PC-9 (cell line): ENCODE measurements at regions not wholly inside any gene's neighbourhood (a gene's known extent, or its start where the extent isn't known, plus 50 kb on each side); places are given as distances from the start of the nearest gene placed in this dataset.

Experiments
- BruUV-seq: library from RNA; stranded (reverse); fragments of 400-500 nt; replicated peaks from 2 replicates; lab custom pipeline; 2021; lab: Mats Ljungman, UMichigan
- CTCF ChIA-PET: fragments of 300-600 bp; sonication (Branson Sonifier 250); formaldehyde crosslinking; loops from one replicate; lab custom pipeline; 2022; ENCODE audit warnings: antibody characterized with exemption; lab: Charles Lee
- POLR2A ChIA-PET: fragments of 300-600 bp; sonication (Branson Sonifier 250); formaldehyde crosslinking; loops from one replicate; lab custom pipeline; 2022; ENCODE audit warnings: antibody characterized with exemption; ENCODE audit not compliant: unreplicated experiment; lab: Charles Lee
- DNase-seq, 2 experiments: peaks; one replicate each; pipeline versions ENCODE4 v3.0.0 to v3.0.0-alpha.2; 2015 to 2022; ENCODE audit warnings: mixed read lengths in 1 of 2
- H2AFZ ChIP-seq: fragments of 200-600 bp; sonication (generic); 2 replicates; pipeline ENCODE4 v1.8.1; 2017; ENCODE audit warnings: antibody characterized with exemption
- H3F3A ChIP-seq: fragments of 200-600 bp; sonication (generic); 2 replicates; pipeline ENCODE4 v1.8.1; 2017; ENCODE audit warnings: antibody characterized with exemption, mild to moderate bottlenecking, low read depth; ENCODE audit not compliant: insufficient read depth
- H3K27ac ChIP-seq: fragments of 200-600 bp; sonication (generic); 2 replicates; pipeline ENCODE4 v1.6.1; 2016; ENCODE audit warnings: mixed run types
- H3K27me3 ChIP-seq: fragments of 200-600 bp; sonication (generic); 2 replicates; pipeline ENCODE4 v1.6.1; 2016; ENCODE audit warnings: low read depth, mixed run types; ENCODE audit not compliant: insufficient read depth
- H3K36me3 ChIP-seq: fragments of 200-600 bp; sonication (generic); 2 replicates; pipeline ENCODE4 v1.6.1; 2016; ENCODE audit warnings: low read depth, mixed run types
- H3K4me1 ChIP-seq: fragments of 200-600 bp; sonication (generic); replicated peaks from 2 replicates; pipeline ENCODE4 v1.6.1; 2016; ENCODE audit warnings: mixed run types; ENCODE audit not compliant: insufficient read depth
- H3K4me2 ChIP-seq: fragments of 200-600 bp; sonication (generic); 2 replicates; pipeline ENCODE4 v1.6.1; 2017; ENCODE audit warnings: mixed run types
- H3K4me3 ChIP-seq: fragments of 200-600 bp; sonication (generic); 2 replicates; pipeline ENCODE4 v1.6.1; 2016; ENCODE audit warnings: mixed run types
- H3K79me2 ChIP-seq: fragments of 200-600 bp; sonication (generic); 2 replicates; pipeline ENCODE4 v1.6.1; 2017; ENCODE audit warnings: low read depth, mixed run types
- H3K9me2 ChIP-seq: fragments of 200-600 bp; sonication (generic); 2 replicates; pipeline ENCODE4 v1.8.1; 2017; ENCODE audit warnings: mild to moderate bottlenecking; ENCODE audit not compliant: insufficient read depth
- H3K9me3 ChIP-seq: fragments of 200-600 bp; sonication (generic); 2 replicates; pipeline ENCODE4 v1.8.1; 2016; ENCODE audit warnings: low read depth; ENCODE audit not compliant: insufficient read depth
- H4K20me1 ChIP-seq: fragments of 200-600 bp; sonication (generic); 2 replicates; pipeline ENCODE4 v1.8.1; 2017; ENCODE audit not compliant: insufficient read depth
- EZH2 ChIP-seq: fragments of 200-600 bp; sonication (generic); IDR thresholded peaks from 2 replicates; pipeline ENCODE4 v1.8.0; 2017; ENCODE audit warnings: antibody characterized with exemption, low read depth
- intact Hi-C: fragments of 100-400 bp; cut with micrococcal nuclease; formaldehyde crosslinking; loops from one replicate; pipeline ENCODE4 v1.10.0; 2022; ENCODE audit not compliant: unreplicated experiment
- TF ChIP-seq, protein P1 (sequence below): fragments of 200-600 bp; sonication (generic); conservative IDR thresholded peaks from 2 replicates; pipeline ENCODE4 v1.6.1; 2017; ENCODE audit warnings: mixed run types, antibody characterized with exemption, mild to moderate bottlenecking, moderate library complexity

DNA sequence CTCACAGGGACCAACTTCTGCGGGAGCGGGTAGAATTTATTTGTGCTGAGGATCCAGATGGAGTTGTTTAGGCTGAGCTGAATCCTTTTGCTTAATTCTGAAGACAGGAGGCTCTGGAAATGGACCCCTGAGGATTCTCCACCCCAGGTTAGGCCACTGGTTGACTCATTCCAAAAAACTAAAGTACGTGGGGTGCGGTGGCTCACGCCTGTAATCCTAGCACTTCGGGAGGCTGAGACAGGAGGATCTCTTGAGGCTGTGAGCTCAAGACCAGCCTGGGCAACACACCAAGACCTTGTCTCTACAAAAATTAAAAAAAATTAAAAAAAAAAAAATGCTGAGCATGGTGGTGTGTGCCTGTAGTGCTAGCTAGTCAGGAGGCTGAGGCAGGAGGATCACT is 76.3 kb upstream of the MAP1LC3B2 start:
- no TSS peak for BruUV-seq
- no peaks in the 10 kb centered on the region for H3K79me2 ChIP-seq
- no peaks in the 10 kb centered on the region for H3K36me3 ChIP-seq
- no peaks in the 10 kb centered on the region for H3K9me3 ChIP-seq
- 0 out of 2 replicates have a peak, but pooled peaks cover 8% of the 10 kb centered on the region for H3F3A ChIP-seq
- H3K4me2 ChIP-seq: no peak overlapping the region
- DNase-seq: no peak
- 0 out of 2 replicates have a peak, but pooled peaks cover 10% of the 10 kb centered on the region for H3K4me1 ChIP-seq
- H3K4me3 ChIP-seq: no peak overlapping the region
- CTCF ChIA-PET: no interaction called here
- POLR2A ChIA-PET: interaction anchor here (0.6 kb wide), 1 partner anchor 8 kb away, joined by 4 read pairs; no protein-coding TSS in a partner anchor
- no peaks in the 10 kb centered on the region for H3K9me2 ChIP-seq
- TF ChIP-seq, protein P1, sequence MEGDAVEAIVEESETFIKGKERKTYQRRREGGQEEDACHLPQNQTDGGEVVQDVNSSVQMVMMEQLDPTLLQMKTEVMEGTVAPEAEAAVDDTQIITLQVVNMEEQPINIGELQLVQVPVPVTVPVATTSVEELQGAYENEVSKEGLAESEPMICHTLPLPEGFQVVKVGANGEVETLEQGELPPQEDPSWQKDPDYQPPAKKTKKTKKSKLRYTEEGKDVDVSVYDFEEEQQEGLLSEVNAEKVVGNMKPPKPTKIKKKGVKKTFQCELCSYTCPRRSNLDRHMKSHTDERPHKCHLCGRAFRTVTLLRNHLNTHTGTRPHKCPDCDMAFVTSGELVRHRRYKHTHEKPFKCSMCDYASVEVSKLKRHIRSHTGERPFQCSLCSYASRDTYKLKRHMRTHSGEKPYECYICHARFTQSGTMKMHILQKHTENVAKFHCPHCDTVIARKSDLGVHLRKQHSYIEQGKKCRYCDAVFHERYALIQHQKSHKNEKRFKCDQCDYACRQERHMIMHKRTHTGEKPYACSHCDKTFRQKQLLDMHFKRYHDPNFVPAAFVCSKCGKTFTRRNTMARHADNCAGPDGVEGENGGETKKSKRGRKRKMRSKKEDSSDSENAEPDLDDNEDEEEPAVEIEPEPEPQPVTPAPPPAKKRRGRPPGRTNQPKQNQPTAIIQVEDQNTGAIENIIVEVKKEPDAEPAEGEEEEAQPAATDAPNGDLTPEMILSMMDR: no peak
- TF ChIP-seq EZH2: no peak
- intact Hi-C loops: no loop called here
- no peak overlapping the region for H3K27ac ChIP-seq
- H2AFZ ChIP-seq: no peak overlapping the region
- H3K27me3 ChIP-seq: no peaks in the 10 kb centered on the region
- H4K20me1 ChIP-seq: no peaks in the 10 kb centered on the region

DNA sequence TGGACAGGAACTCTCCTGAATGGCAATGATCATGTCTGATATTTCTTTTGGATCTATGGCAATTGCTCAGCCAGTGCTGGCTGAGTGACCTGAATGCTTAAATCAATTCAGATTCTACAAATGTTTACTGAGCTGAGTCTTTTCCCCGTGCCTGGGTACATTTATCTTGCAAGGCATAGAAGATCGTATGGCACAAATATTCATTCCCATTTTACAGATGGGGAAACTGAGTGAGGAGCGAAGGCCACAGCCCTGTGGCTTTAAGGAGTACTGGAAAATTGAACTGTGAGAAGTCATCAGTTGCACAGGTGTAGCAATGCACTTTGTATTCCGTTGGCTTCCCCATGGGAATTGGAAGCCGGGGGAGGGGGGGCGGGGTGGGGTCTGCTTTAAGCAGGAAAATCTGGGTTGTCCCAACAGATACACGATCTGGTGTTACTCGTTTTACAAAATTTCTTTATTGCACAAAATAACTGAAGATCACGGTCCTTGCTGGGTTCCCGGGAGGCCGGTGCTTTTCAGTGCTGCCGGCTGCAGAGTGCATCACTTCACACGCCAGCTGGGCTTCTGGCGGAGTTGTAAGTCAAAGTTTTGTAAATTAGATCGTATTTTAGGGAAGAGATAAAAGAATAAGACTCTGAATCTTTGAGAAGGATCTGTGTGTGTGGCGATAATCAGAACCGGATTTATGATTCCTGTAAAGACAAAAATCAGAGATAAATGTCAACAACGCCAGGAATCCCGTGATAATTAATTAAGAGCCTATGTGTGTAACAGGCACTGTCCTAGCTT is 75.0 kb upstream of the MAP1LC3B2 start:
- CTCF ChIA-PET: no interaction called here

DNA sequence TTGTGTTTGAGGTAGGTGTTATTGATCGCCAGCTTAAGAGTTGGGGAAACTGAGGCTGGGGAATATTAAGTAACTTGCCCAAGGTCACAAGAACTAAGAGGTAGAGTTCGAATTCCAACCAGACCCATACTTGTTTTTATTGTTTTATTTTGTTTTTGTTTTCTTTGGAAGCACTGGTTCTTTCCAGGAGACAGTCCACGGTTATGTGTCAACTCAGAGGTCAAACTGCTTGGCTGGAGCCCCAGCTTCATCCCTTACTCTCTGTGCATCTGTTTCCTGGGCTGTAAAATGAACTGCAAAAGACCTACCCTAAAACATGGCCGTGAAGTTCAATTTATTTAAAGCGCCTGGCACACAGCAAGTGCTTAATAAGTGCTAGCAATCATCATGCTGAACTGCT is 74.4 kb upstream of the MAP1LC3B2 start:
- no peak overlapping the region for H3K27ac ChIP-seq
- no peaks in the 10 kb centered on the region for H4K20me1 ChIP-seq
- intact Hi-C loops: no loop called here
- no peak for DNase-seq
- no peaks in the 10 kb centered on the region for H3K9me2 ChIP-seq
- TF ChIP-seq, protein P1: no peak
- no peak for TF ChIP-seq EZH2
- H3K4me3 ChIP-seq: no peak overlapping the region
- H3F3A ChIP-seq: 0 out of 2 replicates have a peak, but pooled peaks cover 8% of the 10 kb centered on the region
- no peaks in the 10 kb centered on the region for H3K4me1 ChIP-seq
- H3K4me2 ChIP-seq: no peak overlapping the region
- POLR2A ChIA-PET: no interaction called here
- no peaks in the 10 kb centered on the region for H3K79me2 ChIP-seq
- BruUV-seq: no TSS peak
- CTCF ChIA-PET: no interaction called here
- no peak overlapping the region for H2AFZ ChIP-seq
- no peaks in the 10 kb centered on the region for H3K36me3 ChIP-seq
- no peaks in the 10 kb centered on the region for H3K27me3 ChIP-seq
- no peaks in the 10 kb centered on the region; the same call in 1 of the 2 replicates for H3K9me3 ChIP-seq

More for the DNA sequence above, 75.0 kb upstream of the MAP1LC3B2 start:
- no peak for DNase-seq
- no TSS peak for BruUV-seq
- Histone ChIP-seq H3K9me3 (no peaks in the 10 kb centered on the region; the same call in 1 of the 2 replicates), H3F3A (0 out of 2 replicates have a peak, but pooled peaks cover 8% of the 10 kb centered on the region), H3K79me2 (no peaks in the 10 kb centered on the region), H3K4me2 (no peak overlapping the region), H3K9me2 (no peaks in the 10 kb centered on the region), H2AFZ (no peak overlapping the region), H3K4me1 (no peaks in the 10 kb centered on the region), H3K4me3 (no peak overlapping the region), H3K36me3 (no peaks in the 10 kb centered on the region), H3K27ac (no peak overlapping the region), H4K20me1 (no peaks in the 10 kb centered on the region), H3K27me3 (no peaks in the 10 kb centered on the region)
- POLR2A ChIA-PET: no interaction called here
- intact Hi-C loops: no loop called here
- no peak for TF ChIP-seq EZH2
- TF ChIP-seq, protein P1: no peak
